Upper lobe of right lung (tissue), 1 donor: ENCODE measurements at regions not wholly inside any gene's neighbourhood (a gene's known extent, or its start where the extent isn't known, plus 50 kb on each side); places are given as distances from the start of the nearest gene placed in this dataset.

Experiments
- ATAC-seq: fragments of 200-7000 bp; cut with Tn5 transposase; one replicate; pipeline ENCODE4 v1.9.1; 2020; ENCODE audit warnings: mild to moderate bottlenecking, moderate library complexity
- DNase-seq: peaks from one replicate; pipeline ENCODE4 v3.0.0-alpha.2; 2020
- H3K27ac ChIP-seq: fragments of 200-600 bp; one replicate; pipeline ENCODE4 v1.8.0; 2022
- H3K27me3 ChIP-seq: fragments of 200-600 bp; one replicate; pipeline ENCODE4 v1.8.0; 2022; ENCODE audit warnings: mild to moderate bottlenecking
- H3K36me3 ChIP-seq: fragments of 200-600 bp; one replicate; pipeline ENCODE4 v1.8.0; 2022
- H3K4me1 ChIP-seq: fragments of 200-600 bp; one replicate; pipeline ENCODE4 v1.8.0; 2022
- H3K4me3 ChIP-seq: fragments of 200-600 bp; one replicate; pipeline ENCODE4 v1.8.0; 2022; ENCODE audit warnings: mild to moderate bottlenecking
- H3K9me3 ChIP-seq: fragments of 200-600 bp; one replicate; pipeline ENCODE4 v1.8.0; 2022
- CTCF ChIP-seq: fragments of 200-600 bp; IDR thresholded peaks from one replicate; pipeline ENCODE4 v1.8.0; 2022; ENCODE audit warnings: antibody characterized with exemption
- intact Hi-C: fragments of 100-400 bp; cut with DNase I; formaldehyde crosslinking; loops from one replicate; pipeline ENCODE4 v1.11.0; 2022
- donor health status: DM: no; HTN: yes; CAD: no; lungs with severe emphysema.

GRCh38 chr10:53236941-53237340, 464.4 kb upstream of the MBL2 start:
- ATAC-seq, result no peak
- H3K27me3 ChIP-seq, result no peaks in the 10 kb centered on the region
- H3K9me3 ChIP-seq, result no peaks in the 10 kb centered on the region
- H3K36me3 ChIP-seq, result no peaks in the 10 kb centered on the region
- no peak for DNase-seq
- H3K4me3 ChIP-seq, result no peak overlapping the region
- no peaks in the 10 kb centered on the region for H3K4me1 ChIP-seq
- TF ChIP-seq CTCF, result no peak
- intact Hi-C loops, result no loop called here
- no peak overlapping the region for H3K27ac ChIP-seq

GRCh38 chr10:53233749-53234148, 461.2 kb upstream of the MBL2 start:
- ATAC-seq (no peak), DNase-seq (no peak)
- no peak for TF ChIP-seq CTCF
- Histone ChIP-seq H3K36me3 (no peaks in the 10 kb centered on the region), H3K4me1 (no peaks in the 10 kb centered on the region), H3K27ac (no peak overlapping the region), H3K4me3 (no peak overlapping the region), H3K9me3 (no peaks in the 10 kb centered on the region), H3K27me3 (no peaks in the 10 kb centered on the region)
- intact Hi-C loops, result no loop called here

- TF ChIP-seq CTCF, result no peak
- intact Hi-C loops, result no loop called here
- ATAC-seq (no peak), DNase-seq (no peak)
- H3K27ac ChIP-seq, result no peak overlapping the region
- H3K9me3 ChIP-seq, result no peaks in the 10 kb centered on the region
- no peaks in the 10 kb centered on the region for H3K4me1 ChIP-seq
- H3K27me3 ChIP-seq, result no peaks in the 10 kb centered on the region
- no peaks in the 10 kb centered on the region for H3K36me3 ChIP-seq
- H3K4me3 ChIP-seq, result no peak overlapping the region
These were observed 458.1 kb upstream of the MBL2 start for GRCh38 chr10:53230651-53231050.

- Histone ChIP-seq H3K4me3 (no peak overlapping the region), H3K9me3 (no peaks in the 10 kb centered on the region), H3K27ac (no peak overlapping the region), H3K36me3 (no peaks in the 10 kb centered on the region), H3K4me1 (no peaks in the 10 kb centered on the region), H3K27me3 (no peaks in the 10 kb centered on the region)
- DNase-seq (no peak), ATAC-seq (no peak)
- intact Hi-C loops, result no loop called here
- TF ChIP-seq CTCF, result no peak
These were observed 451.3 kb upstream of the MBL2 start for GRCh38 chr10:53223851-53224250.

GRCh38 chr10:53222806-53223205, 450.2 kb upstream of the MBL2 start:
- no peak for TF ChIP-seq CTCF
- no peak overlapping the region for H3K4me3 ChIP-seq
- H3K27me3 ChIP-seq, result no peaks in the 10 kb centered on the region
- no peaks in the 10 kb centered on the region for H3K9me3 ChIP-seq
- ATAC-seq (no peak), DNase-seq (no peak)
- intact Hi-C loops, result no loop called here
- no peaks in the 10 kb centered on the region for H3K4me1 ChIP-seq
- H3K36me3 ChIP-seq, result no peaks in the 10 kb centered on the region
- no peak overlapping the region for H3K27ac ChIP-seq

GRCh38 chr10:53209944-53210611, 437.5 kb upstream of the MBL2 start:
- no peak for TF ChIP-seq CTCF
- intact Hi-C loops, result no loop called here
- H3K4me1 ChIP-seq, result no peaks in the 10 kb centered on the region
- ATAC-seq (no peak), DNase-seq (no peak)
- no peaks in the 10 kb centered on the region for H3K27me3 ChIP-seq
- no peaks in the 10 kb centered on the region for H3K36me3 ChIP-seq
- no peaks in the 10 kb centered on the region for H3K9me3 ChIP-seq
- H3K4me3 ChIP-seq, result no peak overlapping the region
- no peak overlapping the region for H3K27ac ChIP-seq
